Neural cell (in vitro differentiated cells): ENCODE measurements at regions not wholly inside any gene's neighbourhood (a gene's known extent, or its start where the extent isn't known, plus 50 kb on each side); places are given as distances from the start of the nearest gene placed in this dataset.

ENCODE experiments used
- POLR2AphosphoS5 ChIP-seq: IDR thresholded peaks from 2 replicates; pipeline ENCODE4 v1.6.1; 2012
- RAD21 ChIP-seq: fragments of 450-650 bp; conservative IDR thresholded peaks from 2 replicates; pipeline ENCODE4 v1.6.1; 2014; ENCODE audit warnings: antibody characterized with exemption, mild to moderate bottlenecking, moderate library complexity
- TF ChIP-seq, protein P1 (sequence below): fragments of 450-650 bp; IDR thresholded peaks from 2 replicates; pipeline ENCODE4 v1.5.1; 2014; ENCODE audit warnings: antibody characterized with exemption, mild to moderate bottlenecking, moderate library complexity; ENCODE audit not compliant: poor library complexity, severe bottlenecking

DNA sequence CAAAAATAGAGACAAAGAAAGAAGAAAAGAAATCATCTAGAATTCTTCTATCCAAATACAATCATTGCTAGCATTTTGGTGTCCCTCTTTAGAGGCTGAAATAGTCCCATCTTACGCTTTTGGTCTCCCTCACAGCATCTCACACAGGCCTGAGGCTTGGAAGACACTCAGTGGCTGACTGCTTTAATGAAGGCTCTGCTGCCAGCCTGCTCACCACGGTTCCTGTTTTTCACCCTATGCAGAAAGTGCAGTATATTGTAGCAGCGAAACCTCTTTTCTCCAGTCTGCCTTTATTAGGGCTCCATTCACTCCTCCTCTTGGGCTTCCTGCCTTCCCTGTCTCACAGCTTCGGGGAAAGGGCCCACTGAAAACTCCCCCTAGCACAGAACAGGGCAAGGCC lies 102.2 kb downstream of the JCAD start:
- TF ChIP-seq, protein P1, sequence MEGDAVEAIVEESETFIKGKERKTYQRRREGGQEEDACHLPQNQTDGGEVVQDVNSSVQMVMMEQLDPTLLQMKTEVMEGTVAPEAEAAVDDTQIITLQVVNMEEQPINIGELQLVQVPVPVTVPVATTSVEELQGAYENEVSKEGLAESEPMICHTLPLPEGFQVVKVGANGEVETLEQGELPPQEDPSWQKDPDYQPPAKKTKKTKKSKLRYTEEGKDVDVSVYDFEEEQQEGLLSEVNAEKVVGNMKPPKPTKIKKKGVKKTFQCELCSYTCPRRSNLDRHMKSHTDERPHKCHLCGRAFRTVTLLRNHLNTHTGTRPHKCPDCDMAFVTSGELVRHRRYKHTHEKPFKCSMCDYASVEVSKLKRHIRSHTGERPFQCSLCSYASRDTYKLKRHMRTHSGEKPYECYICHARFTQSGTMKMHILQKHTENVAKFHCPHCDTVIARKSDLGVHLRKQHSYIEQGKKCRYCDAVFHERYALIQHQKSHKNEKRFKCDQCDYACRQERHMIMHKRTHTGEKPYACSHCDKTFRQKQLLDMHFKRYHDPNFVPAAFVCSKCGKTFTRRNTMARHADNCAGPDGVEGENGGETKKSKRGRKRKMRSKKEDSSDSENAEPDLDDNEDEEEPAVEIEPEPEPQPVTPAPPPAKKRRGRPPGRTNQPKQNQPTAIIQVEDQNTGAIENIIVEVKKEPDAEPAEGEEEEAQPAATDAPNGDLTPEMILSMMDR: no peak
- TF ChIP-seq POLR2AphosphoS5 (no peak), RAD21 (no peak)
